CD14-positive monocyte (primary cell): ENCODE measurements at regions not wholly inside any gene's neighbourhood (a gene's known extent, or its start where the extent isn't known, plus 50 kb on each side); places are given as distances from the start of the nearest gene placed in this dataset.

Experiments
- DNase-seq, 3 donors: peaks; one replicate each; pipeline ENCODE4 v3.0.0-alpha.2; 2011 to 2022
- H2AFZ ChIP-seq: 2 replicates; pipeline ENCODE4 v1.6.0; 2012; ENCODE audit warnings: mild to moderate bottlenecking, low read depth, low read length, inconsistent platforms; ENCODE audit not compliant: insufficient read depth, poor library complexity, severe bottlenecking
- H3K27ac ChIP-seq, 2 donors: 1 replicate in 1 of 2; 2 replicates in 1 of 2; pipeline ENCODE4 v1.5.1; 2012 to 2013; ENCODE audit warnings: low read length in 2 of 2, control low read depth in 1 of 2, inconsistent platforms in 1 of 2, low read depth in 1 of 2, mild to moderate bottlenecking in 1 of 2
- H3K27me3 ChIP-seq, 2 donors: one replicate each; pipeline versions ENCODE4 v1.6.0 to v1.6.1; 2011 to 2013; ENCODE audit warnings: low read length in 2 of 2; ENCODE audit not compliant: control insufficient read depth in 2 of 2, insufficient read depth in 2 of 2
- H3K36me3 ChIP-seq, 2 donors: replicated peaks in 1 of 2; 1 replicate in 1 of 2; 2 replicates in 1 of 2; pipeline versions ENCODE4 v1.5.1 to v1.6.1; 2012 to 2013; ENCODE audit warnings: low read length in 2 of 2, control low read depth in 1 of 2, inconsistent platforms in 1 of 2, mild to moderate bottlenecking in 1 of 2; ENCODE audit not compliant: insufficient read depth in 2 of 2, control insufficient read depth in 1 of 2
- H3K4me1 ChIP-seq, 2 donors: 1 replicate in 1 of 2; 2 replicates in 1 of 2; pipeline versions ENCODE4 v1.5.1 to v1.6.1; 2012 to 2013; ENCODE audit warnings: low read length in 2 of 2, control low read depth in 1 of 2, inconsistent platforms in 1 of 2, mild to moderate bottlenecking in 1 of 2, moderate library complexity in 1 of 2; ENCODE audit not compliant: insufficient read depth in 2 of 2, control insufficient read depth in 1 of 2
- H3K4me2 ChIP-seq: replicated peaks from 2 replicates; pipeline ENCODE3; 2012; ENCODE audit warnings: low read length, moderate library complexity, mild to moderate bottlenecking; ENCODE audit not compliant: poor library complexity, severe bottlenecking; ENCODE audit errors: extremely low read depth
- H3K4me3 ChIP-seq, 3 experiments: fragments of 200-600 bp in 1 of 3; sonication (generic) in 1 of 3; replicated peaks in 1 of 3; 1 replicate in 2 of 3; 2 replicates in 1 of 3; pipeline ENCODE4 v1.5.1; 2011 to 2013; ENCODE audit warnings: low read length in 3 of 3, mild to moderate bottlenecking in 3 of 3, control low read depth in 2 of 3, low read depth in 2 of 3, inconsistent platforms in 1 of 3, moderate library complexity in 1 of 3
- H3K79me2 ChIP-seq: 2 replicates; pipeline ENCODE4 v1.6.0; 2012; ENCODE audit warnings: mild to moderate bottlenecking, control low read depth, inconsistent platforms, low read length, moderate library complexity; ENCODE audit not compliant: insufficient read depth
- H3K9ac ChIP-seq: 2 replicates; pipeline ENCODE4 v1.6.0; 2017; ENCODE audit warnings: low read length, mild to moderate bottlenecking; ENCODE audit not compliant: insufficient read depth, poor library complexity, severe bottlenecking
- H3K9me3 ChIP-seq, 2 donors: replicated peaks in 1 of 2; 1 replicate in 1 of 2; 2 replicates in 1 of 2; pipeline versions ENCODE4 v1.5.1 to v1.6.1; 2012 to 2013; ENCODE audit warnings: low read length in 2 of 2, control low read depth in 1 of 2; ENCODE audit not compliant: control insufficient read depth in 1 of 2, insufficient read depth in 1 of 2
- H4K20me1 ChIP-seq: 2 replicates; pipeline ENCODE4 v1.6.0; 2012; ENCODE audit warnings: mild to moderate bottlenecking, low read length, control low read depth, moderate library complexity; ENCODE audit not compliant: insufficient read depth
- H3K27ac Mint-ChIP-seq, 7 donors: one replicate each; pipeline ENCODE4 v1.8.0; 2020; ENCODE audit warnings: mild to moderate bottlenecking in 7 of 7, mixed read lengths in 7 of 7, moderate library complexity in 6 of 7, inconsistent platforms in 2 of 7
- H3K27me3 Mint-ChIP-seq, 3 donors: one replicate each; pipeline ENCODE4 v1.8.0; 2021 to 2022; ENCODE audit warnings: low read depth in 3 of 3, mild to moderate bottlenecking in 3 of 3, mixed read lengths in 3 of 3, moderate library complexity in 3 of 3, inconsistent platforms in 1 of 3
- H3K36me3 Mint-ChIP-seq, 2 donors: one replicate each; pipeline ENCODE4 v1.8.0; 2020; ENCODE audit warnings: mixed read lengths in 2 of 2, inconsistent platforms in 1 of 2, mild to moderate bottlenecking in 1 of 2
- H3K4me1 Mint-ChIP-seq: one replicate; pipeline ENCODE4 v1.8.0; 2020; ENCODE audit warnings: mild to moderate bottlenecking, mixed read lengths
- H3K4me3 Mint-ChIP-seq, 2 donors: one replicate each; pipeline ENCODE4 v1.8.0; 2020; ENCODE audit warnings: mild to moderate bottlenecking in 2 of 2, mixed read lengths in 2 of 2, moderate library complexity in 1 of 2
- H3K9me3 Mint-ChIP-seq, 7 donors: one replicate each; pipeline ENCODE4 v1.8.0; 2020 to 2022; ENCODE audit warnings: mixed read lengths in 7 of 7, mild to moderate bottlenecking in 6 of 7, moderate library complexity in 6 of 7, inconsistent platforms in 2 of 7
- WGBS: methylation state at CpG from one replicate; pipeline ENCODE4 v1.1.5; 2013; ENCODE audit warnings: missing lambda C conversion rate; ENCODE audit not compliant: insufficient coverage; 5-methylcytosine and 5-hydroxymethylcytosine counted together
- intact Hi-C, 2 donors: fragments of 100-400 bp; cut with micrococcal nuclease; formaldehyde crosslinking; loops; one replicate each; pipeline versions ENCODE4 v1.15.0 to v1.15.1; 2023
- TF ChIP-seq, protein P1 (sequence below): fragments of 200-600 bp; IDR thresholded peaks from one replicate; pipeline ENCODE4 v1.8.0; 2022; ENCODE audit warnings: antibody characterized with exemption, mild to moderate bottlenecking

GRCh38 chr15:94965593-94965992 is 734.2 kb downstream of the MCTP2 start:
- H3K27ac ChIP-seq, result no peak overlapping the region
- H3K4me2 ChIP-seq, result no peak overlapping the region
- H3K9me3 ChIP-seq, result no peaks in the 10 kb centered on the region
- no peaks in the 10 kb centered on the region for H3K79me2 ChIP-seq
- Mint-ChIP-seq H3K36me3 (no peaks in the 10 kb centered on the region), H3K4me1 (no peaks in the 10 kb centered on the region), H3K9me3 (no peaks in the 10 kb centered on the region), H3K27me3 (no peaks in the 10 kb centered on the region), H3K27ac (no peak overlapping the region), H3K4me3 (no peak overlapping the region)
- H3K4me3 ChIP-seq, result no peak overlapping the region
- H4K20me1 ChIP-seq, result no peaks in the 10 kb centered on the region
- no peaks in the 10 kb centered on the region for H3K4me1 ChIP-seq
- H2AFZ ChIP-seq, result no peak overlapping the region
- 100% methylated on average over 1 of the region's 3 CpGs for WGBS
- H3K36me3 ChIP-seq, result no peaks in the 10 kb centered on the region
- TF ChIP-seq, protein P1, sequence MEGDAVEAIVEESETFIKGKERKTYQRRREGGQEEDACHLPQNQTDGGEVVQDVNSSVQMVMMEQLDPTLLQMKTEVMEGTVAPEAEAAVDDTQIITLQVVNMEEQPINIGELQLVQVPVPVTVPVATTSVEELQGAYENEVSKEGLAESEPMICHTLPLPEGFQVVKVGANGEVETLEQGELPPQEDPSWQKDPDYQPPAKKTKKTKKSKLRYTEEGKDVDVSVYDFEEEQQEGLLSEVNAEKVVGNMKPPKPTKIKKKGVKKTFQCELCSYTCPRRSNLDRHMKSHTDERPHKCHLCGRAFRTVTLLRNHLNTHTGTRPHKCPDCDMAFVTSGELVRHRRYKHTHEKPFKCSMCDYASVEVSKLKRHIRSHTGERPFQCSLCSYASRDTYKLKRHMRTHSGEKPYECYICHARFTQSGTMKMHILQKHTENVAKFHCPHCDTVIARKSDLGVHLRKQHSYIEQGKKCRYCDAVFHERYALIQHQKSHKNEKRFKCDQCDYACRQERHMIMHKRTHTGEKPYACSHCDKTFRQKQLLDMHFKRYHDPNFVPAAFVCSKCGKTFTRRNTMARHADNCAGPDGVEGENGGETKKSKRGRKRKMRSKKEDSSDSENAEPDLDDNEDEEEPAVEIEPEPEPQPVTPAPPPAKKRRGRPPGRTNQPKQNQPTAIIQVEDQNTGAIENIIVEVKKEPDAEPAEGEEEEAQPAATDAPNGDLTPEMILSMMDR, result no peak
- H3K27me3 ChIP-seq, result no peaks in the 10 kb centered on the region
- no peak overlapping the region for H3K9ac ChIP-seq
- intact Hi-C loops, result no loop called here
- no peak for DNase-seq

GRCh38 chr15:94968133-94968532 is 736.8 kb downstream of the MCTP2 start:
- Mint-ChIP-seq H3K27me3 (no peaks in the 10 kb centered on the region), H3K9me3 (peaks cover 0 to 2% (median 0%) of the 10 kb centered on the region in 7 donors), H3K27ac (no peak overlapping the region), H3K4me3 (no peak overlapping the region), H3K36me3 (no peaks in the 10 kb centered on the region), H3K4me1 (no peaks in the 10 kb centered on the region)
- H2AFZ ChIP-seq, result no peak overlapping the region
- no peaks in the 10 kb centered on the region for H3K79me2 ChIP-seq
- intact Hi-C loops, result no loop called here
- no peaks in the 10 kb centered on the region for H3K9me3 ChIP-seq
- no peak overlapping the region for H3K27ac ChIP-seq
- no peaks in the 10 kb centered on the region for H3K27me3 ChIP-seq
- no peak overlapping the region for H3K9ac ChIP-seq
- TF ChIP-seq, protein P1, result no peak
- H3K4me1 ChIP-seq, result no peaks in the 10 kb centered on the region
- DNase-seq, result no peak
- H3K4me2 ChIP-seq, result no peak overlapping the region
- no peaks in the 10 kb centered on the region for H3K36me3 ChIP-seq
- H4K20me1 ChIP-seq, result no peaks in the 10 kb centered on the region
- 93% methylated on average over 4 of the region's 5 CpGs for WGBS
- H3K4me3 ChIP-seq, result no peak overlapping the region
